Skeletal muscle satellite cell (primary cell): ENCODE measurements at regions not wholly inside any gene's neighbourhood (a gene's known extent, or its start where the extent isn't known, plus 50 kb on each side); places are given as distances from the start of the nearest gene placed in this dataset.

Experiments used
- H3K27me3 ChIP-seq: 2 replicates; pipeline ENCODE4 v1.7.0; 2013; ENCODE audit warnings: low read length; ENCODE audit not compliant: control insufficient read depth, insufficient read depth
- H3K36me3 ChIP-seq: 2 replicates; pipeline ENCODE4 v1.7.0; 2013; ENCODE audit warnings: mild to moderate bottlenecking, control low read depth, low read length; ENCODE audit not compliant: insufficient read depth
- H3K4me1 ChIP-seq: 2 replicates; pipeline ENCODE4 v1.7.0; 2013; ENCODE audit warnings: low read length; ENCODE audit not compliant: control insufficient read depth, insufficient read depth
- H3K4me2 ChIP-seq: 2 replicates; pipeline ENCODE4 v1.7.0; 2013; ENCODE audit warnings: mild to moderate bottlenecking, low read length
- H3K4me3 ChIP-seq: 2 replicates; pipeline ENCODE4 v1.7.0; 2013; ENCODE audit warnings: low read length
- H3K9ac ChIP-seq: 2 replicates; pipeline ENCODE4 v1.7.0; 2013; ENCODE audit warnings: mild to moderate bottlenecking, low read depth, low read length, moderate library complexity
- H3K9me3 ChIP-seq: replicated peaks from 2 replicates; pipeline ENCODE4 v1.7.0; 2013; ENCODE audit warnings: mild to moderate bottlenecking, control low read depth, low read length

GRCh38 chr6:53724501-53724900, 58.9 kb upstream of the KLHL31 start:
- H3K27me3 ChIP-seq, result peaks cover 14% of the 10 kb centered on the region
- peaks cover 5% of the 10 kb centered on the region for H3K4me1 ChIP-seq
- no peak overlapping the region for H3K4me2 ChIP-seq

GRCh38 chr6:53723331-53723730, 57.8 kb upstream of the KLHL31 start:
- no peak overlapping the region for H3K4me2 ChIP-seq
- peaks cover 3% of the 10 kb centered on the region for H3K4me1 ChIP-seq

More at GRCh38 chr6:53724501-53724900, 58.9 kb upstream of the KLHL31 start:
- H3K9ac ChIP-seq, result no peak overlapping the region
- H3K36me3 ChIP-seq, result no peaks in the 10 kb centered on the region
- no peak overlapping the region for H3K4me3 ChIP-seq
- no peaks in the 10 kb centered on the region for H3K9me3 ChIP-seq

GRCh38 chr6:53721766-53722165, 56.2 kb upstream of the KLHL31 start:
- Histone ChIP-seq H3K9me3 (no peaks in the 10 kb centered on the region), H3K4me2 (no peak overlapping the region), H3K4me3 (no peak overlapping the region), H3K9ac (no peak overlapping the region), H3K27me3 (peaks cover 19% of the 10 kb centered on the region), H3K36me3 (no peaks in the 10 kb centered on the region), H3K4me1 (no peaks in the 10 kb centered on the region)

More at GRCh38 chr6:53723331-53723730, 57.8 kb upstream of the KLHL31 start:
- Histone ChIP-seq H3K9ac (no peak overlapping the region), H3K27me3 (peaks cover 14% of the 10 kb centered on the region), H3K9me3 (no peaks in the 10 kb centered on the region), H3K4me3 (no peak overlapping the region), H3K36me3 (no peaks in the 10 kb centered on the region)

DNA sequence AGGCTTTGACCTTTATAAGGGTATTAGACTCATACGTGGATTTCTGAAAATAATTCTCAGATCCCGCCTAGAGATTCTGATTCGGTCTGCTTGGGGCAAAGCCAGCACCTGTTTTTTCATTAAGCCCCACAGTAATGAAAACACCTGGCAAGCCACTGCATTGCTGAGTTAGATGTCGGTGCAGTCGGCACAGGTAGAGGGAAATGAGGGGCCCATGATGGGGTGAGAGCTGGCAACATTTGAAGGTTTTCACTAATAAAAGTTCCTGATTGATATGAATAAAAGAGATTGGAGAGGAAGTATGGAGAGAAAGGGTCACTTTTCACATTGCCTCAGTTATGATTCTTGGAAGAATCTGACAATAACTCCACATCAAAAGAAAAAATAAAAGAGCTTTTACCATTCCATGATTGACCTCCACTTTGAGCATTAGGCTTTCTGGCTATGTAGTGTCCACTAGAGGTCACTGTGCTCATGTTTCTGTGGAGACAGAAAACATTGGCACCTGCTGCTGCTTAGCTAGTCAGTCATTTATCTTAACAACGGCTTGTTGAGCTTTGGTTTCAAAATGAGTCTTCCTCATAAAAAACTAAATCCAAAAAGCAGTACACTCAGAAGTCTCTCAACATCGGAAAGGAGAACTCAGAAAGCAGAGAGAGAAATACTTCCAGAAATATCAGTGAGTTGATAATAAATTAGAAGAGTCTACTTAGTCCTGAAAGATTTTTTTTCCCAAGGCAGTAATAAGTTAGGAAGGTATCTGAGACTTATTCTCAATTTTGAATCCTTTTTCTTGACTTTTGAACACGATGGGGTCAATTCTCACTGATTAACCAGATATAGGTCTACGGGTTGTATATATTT, 53.3 kb upstream of the KLHL31 start:
- H3K36me3 ChIP-seq, result no peaks in the 10 kb centered on the region
- H3K4me1 ChIP-seq, result no peaks in the 10 kb centered on the region
- H3K9ac ChIP-seq, result no peak overlapping the region
- H3K27me3 ChIP-seq, result peaks cover 28% of the 10 kb centered on the region
- H3K4me2 ChIP-seq, result no peak overlapping the region
- no peak overlapping the region for H3K4me3 ChIP-seq
- H3K9me3 ChIP-seq, result no peaks in the 10 kb centered on the region

GRCh38 chr6:53717566-53717965, 52.0 kb upstream of the KLHL31 start:
- H3K36me3 ChIP-seq, result no peaks in the 10 kb centered on the region
- H3K4me1 ChIP-seq, result no peaks in the 10 kb centered on the region
- peaks cover 26% of the 10 kb centered on the region for H3K27me3 ChIP-seq
- H3K9ac ChIP-seq, result no peak overlapping the region
- no peak overlapping the region for H3K4me2 ChIP-seq
- no peak overlapping the region for H3K4me3 ChIP-seq
- no peaks in the 10 kb centered on the region for H3K9me3 ChIP-seq

DNA sequence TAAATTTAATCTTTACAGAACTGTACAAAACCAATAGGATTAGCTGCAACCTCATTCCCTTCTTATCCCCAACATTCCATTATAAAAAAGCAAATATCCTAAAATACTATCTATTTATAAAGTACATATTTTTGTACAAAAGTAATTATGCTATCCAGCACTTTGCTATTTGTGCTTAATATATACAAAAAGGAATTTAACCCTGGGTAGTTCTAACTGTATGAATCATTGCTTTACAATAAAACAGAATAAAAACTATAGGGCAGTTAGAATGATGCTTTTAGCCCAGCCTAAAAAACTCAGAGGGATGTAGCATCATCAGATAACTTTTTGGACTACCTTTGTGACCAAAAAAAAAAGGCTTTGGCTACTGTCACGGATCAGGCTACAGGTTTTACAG, 49.9 kb upstream of the KLHL31 start:
- no peaks in the 10 kb centered on the region for H3K9me3 ChIP-seq
- peaks cover 37% of the 10 kb centered on the region for H3K27me3 ChIP-seq
- H3K4me3 ChIP-seq, result no peak overlapping the region
- no peak overlapping the region for H3K9ac ChIP-seq
- no peaks in the 10 kb centered on the region for H3K4me1 ChIP-seq
- no peak overlapping the region for H3K4me2 ChIP-seq
- no peaks in the 10 kb centered on the region for H3K36me3 ChIP-seq
